Esophagus squamous epithelium (tissue), 4 donors: ENCODE measurements at regions not wholly inside any gene's neighbourhood (a gene's known extent, or its start where the extent isn't known, plus 50 kb on each side); places are given as distances from the start of the nearest gene placed in this dataset.

Experiments used
- POLR2A ChIP-seq, 4 donors: fragments of 450-650 bp; IDR thresholded peaks; one replicate each; pipeline ENCODE4 v1.6.1; 2017; ENCODE audit warnings: antibody characterized with exemption in 4 of 4, mild to moderate bottlenecking in 4 of 4, moderate library complexity in 3 of 4
- TF ChIP-seq, protein P1 (sequence below), 6 experiments: fragments of 450-650 bp in 4 of 6; fragments of 200-600 bp in 2 of 6; sonication (generic) in 2 of 6; IDR thresholded peaks; one replicate each; pipeline ENCODE4 v1.5.1; 2016 to 2019; ENCODE audit warnings: antibody characterized with exemption in 6 of 6, mild to moderate bottlenecking in 4 of 6, moderate library complexity in 4 of 6

- TF ChIP-seq, protein P1, sequence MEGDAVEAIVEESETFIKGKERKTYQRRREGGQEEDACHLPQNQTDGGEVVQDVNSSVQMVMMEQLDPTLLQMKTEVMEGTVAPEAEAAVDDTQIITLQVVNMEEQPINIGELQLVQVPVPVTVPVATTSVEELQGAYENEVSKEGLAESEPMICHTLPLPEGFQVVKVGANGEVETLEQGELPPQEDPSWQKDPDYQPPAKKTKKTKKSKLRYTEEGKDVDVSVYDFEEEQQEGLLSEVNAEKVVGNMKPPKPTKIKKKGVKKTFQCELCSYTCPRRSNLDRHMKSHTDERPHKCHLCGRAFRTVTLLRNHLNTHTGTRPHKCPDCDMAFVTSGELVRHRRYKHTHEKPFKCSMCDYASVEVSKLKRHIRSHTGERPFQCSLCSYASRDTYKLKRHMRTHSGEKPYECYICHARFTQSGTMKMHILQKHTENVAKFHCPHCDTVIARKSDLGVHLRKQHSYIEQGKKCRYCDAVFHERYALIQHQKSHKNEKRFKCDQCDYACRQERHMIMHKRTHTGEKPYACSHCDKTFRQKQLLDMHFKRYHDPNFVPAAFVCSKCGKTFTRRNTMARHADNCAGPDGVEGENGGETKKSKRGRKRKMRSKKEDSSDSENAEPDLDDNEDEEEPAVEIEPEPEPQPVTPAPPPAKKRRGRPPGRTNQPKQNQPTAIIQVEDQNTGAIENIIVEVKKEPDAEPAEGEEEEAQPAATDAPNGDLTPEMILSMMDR (IDR thresholded peaks at IDR 0.05): no peak
- no peak for TF ChIP-seq POLR2A (IDR thresholded peaks at IDR 0.05)
Observed at GRCh38 chr15:92833106-92833433, 67.1 kb upstream of the CHD2 start.
